ENCODE measurements at regions not wholly inside any gene's neighbourhood (a gene's known extent, or its start where the extent isn't known, plus 50 kb on each side); places are given as distances from the start of the nearest gene placed in this dataset.

DNA sequence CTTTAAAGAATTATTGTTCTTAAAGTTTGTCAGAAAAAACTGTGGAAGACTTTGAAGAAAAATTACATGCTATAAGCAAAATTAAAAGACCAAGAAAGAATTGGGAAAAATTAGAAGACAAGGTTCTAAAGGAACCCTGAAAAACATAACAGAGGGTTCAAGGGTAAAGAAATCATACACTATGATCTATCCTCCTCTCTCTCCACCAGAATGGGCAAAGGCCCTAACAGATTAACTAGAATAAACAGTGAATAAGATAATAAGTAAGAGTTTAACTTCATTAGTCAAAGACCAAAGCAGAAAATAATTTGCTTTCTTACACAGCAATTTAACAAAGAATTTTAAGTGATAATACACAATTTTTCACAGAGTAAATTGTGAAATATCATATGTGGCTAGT lies 201.2 kb upstream of the PDE10A start:
- no peak overlapping the region for H3K4ac ChIP-seq (ENCODE audit: low read depth, low read length)
- TF ChIP-seq MAFK (IDR thresholded peaks at IDR 0.05; ENCODE audit: low read depth, low read length) (no peak), MXI1 (IDR thresholded peaks at IDR 0.05; ENCODE audit: borderline replicate concordance, low read depth, low read length) (no peak), BHLHE40 (IDR thresholded peaks at IDR 0.05; ENCODE audit: low read depth, low read length) (no peak), ELK1 (IDR thresholded peaks at IDR 0.05; ENCODE audit: borderline replicate concordance, low read depth, low read length) (no peak), SMC3 (IDR thresholded peaks at IDR 0.05; ENCODE audit: low read depth, low read length) (no peak), RCOR1 (IDR thresholded peaks at IDR 0.05; ENCODE audit: insufficient replicate concordance, low read length) (no peak), CEBPB (IDR thresholded peaks at IDR 0.05; ENCODE audit: low read depth, low read length) (no peak), FOS (IDR thresholded peaks at IDR 0.05; ENCODE audit: low read depth, low read length) (no peak), MAZ (IDR thresholded peaks at IDR 0.05; ENCODE audit: borderline replicate concordance, low read depth, low read length) (no peak), RAD21 (IDR thresholded peaks at IDR 0.05; ENCODE audit: low read length) (no peak), RFX5 (IDR thresholded peaks at IDR 0.05; ENCODE audit: low read depth, low read length) (no peak), CHD1 (IDR thresholded peaks at IDR 0.05; ENCODE audit: low read depth, low read length) (no peak), POLR2A (IDR thresholded peaks at IDR 0.05; ENCODE audit: low read depth, low read length) (no peak), NFE2L2 (IDR thresholded peaks at IDR 0.05; ENCODE audit: low read depth, low read length) (no peak)
- TF ChIP-seq, protein P1, sequence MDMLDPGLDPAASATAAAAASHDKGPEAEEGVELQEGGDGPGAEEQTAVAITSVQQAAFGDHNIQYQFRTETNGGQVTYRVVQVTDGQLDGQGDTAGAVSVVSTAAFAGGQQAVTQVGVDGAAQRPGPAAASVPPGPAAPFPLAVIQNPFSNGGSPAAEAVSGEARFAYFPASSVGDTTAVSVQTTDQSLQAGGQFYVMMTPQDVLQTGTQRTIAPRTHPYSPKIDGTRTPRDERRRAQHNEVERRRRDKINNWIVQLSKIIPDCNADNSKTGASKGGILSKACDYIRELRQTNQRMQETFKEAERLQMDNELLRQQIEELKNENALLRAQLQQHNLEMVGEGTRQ (IDR thresholded peaks at IDR 0.05; ENCODE audit: low read depth, low read length) = no peak
- TF ChIP-seq, protein P2, sequence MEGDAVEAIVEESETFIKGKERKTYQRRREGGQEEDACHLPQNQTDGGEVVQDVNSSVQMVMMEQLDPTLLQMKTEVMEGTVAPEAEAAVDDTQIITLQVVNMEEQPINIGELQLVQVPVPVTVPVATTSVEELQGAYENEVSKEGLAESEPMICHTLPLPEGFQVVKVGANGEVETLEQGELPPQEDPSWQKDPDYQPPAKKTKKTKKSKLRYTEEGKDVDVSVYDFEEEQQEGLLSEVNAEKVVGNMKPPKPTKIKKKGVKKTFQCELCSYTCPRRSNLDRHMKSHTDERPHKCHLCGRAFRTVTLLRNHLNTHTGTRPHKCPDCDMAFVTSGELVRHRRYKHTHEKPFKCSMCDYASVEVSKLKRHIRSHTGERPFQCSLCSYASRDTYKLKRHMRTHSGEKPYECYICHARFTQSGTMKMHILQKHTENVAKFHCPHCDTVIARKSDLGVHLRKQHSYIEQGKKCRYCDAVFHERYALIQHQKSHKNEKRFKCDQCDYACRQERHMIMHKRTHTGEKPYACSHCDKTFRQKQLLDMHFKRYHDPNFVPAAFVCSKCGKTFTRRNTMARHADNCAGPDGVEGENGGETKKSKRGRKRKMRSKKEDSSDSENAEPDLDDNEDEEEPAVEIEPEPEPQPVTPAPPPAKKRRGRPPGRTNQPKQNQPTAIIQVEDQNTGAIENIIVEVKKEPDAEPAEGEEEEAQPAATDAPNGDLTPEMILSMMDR (conservative IDR thresholded peaks at IDR 0.05; ENCODE audit: low read depth, low read length) = no peak
- H3K27me3 ChIP-seq (ENCODE audit: control insufficient read depth, insufficient read depth, low read length) = no peaks in the 10 kb centered on the region
- no peak overlapping the region for H3K4me2 ChIP-seq (ENCODE audit: low read depth, low read length)
- no peak overlapping the region for H3K27ac ChIP-seq (ENCODE audit: insufficient read depth, low read length)
- no peak overlapping the region for H3K18ac ChIP-seq (ENCODE audit: low read depth, low read length)
- no peak overlapping the region for H3K4me3 ChIP-seq (ENCODE audit: insufficient read depth, low read depth, low read length)
- DNase-seq (no peak), ATAC-seq (ENCODE audit: low read depth) (no peak)
- H3K79me1 ChIP-seq (ENCODE audit: low read depth in 1 of 2, low read length in 2 of 2) = 0 out of 4 replicates have a peak, but pooled peaks cover 0 to 3% of the 10 kb centered on the region in 2 experiments
- peaks cover 2% of the 10 kb centered on the region; the same call in 1 of the 2 replicates for H3K9me3 ChIP-seq (ENCODE audit: control insufficient read depth, insufficient read depth, low read length)
- no peak overlapping the region for H2BK120ac ChIP-seq (ENCODE audit: low read depth, low read length)
- CTCF ChIA-PET = no interaction called here
- BruUV-seq (replicated peaks) = no TSS peak
- dilution Hi-C loops (cut with HindIII; ENCODE audit: low sequenced_read_pairs, unreplicated experiment) = no loop called here
- H2AK5ac ChIP-seq (ENCODE audit: low read depth, low read length) = no peak overlapping the region
- H4K20me1 ChIP-seq (ENCODE audit: insufficient read depth, low read length) = no peaks in the 10 kb centered on the region
- H4K8ac ChIP-seq (ENCODE audit: low read depth in 2 of 2, low read length in 2 of 2) = no peak overlapping the region
- intact Hi-C loops (cut with micrococcal nuclease) = no loop called here
- no peak overlapping the region for H3K9ac ChIP-seq (ENCODE audit: low read depth, low read length)
- no peak overlapping the region for H2AK9ac ChIP-seq (replicated peaks; ENCODE audit: low read depth, low read length, poor library complexity)
- H3K56ac ChIP-seq (ENCODE audit: extremely low read depth, insufficient read depth, low read length) = no peak overlapping the region
- H4K5ac ChIP-seq (ENCODE audit: low read depth, low read length) = no peak overlapping the region
- H3K14ac ChIP-seq (replicated peaks; ENCODE audit: low read depth, low read length) = no peak overlapping the region
- in situ Hi-C loops (cut with MboI; ENCODE audit: low sequenced_read_pairs) = no loop called here
- no peak overlapping the region for H2BK20ac ChIP-seq (ENCODE audit: low read depth, low read length)
- no peaks in the 10 kb centered on the region for H3K36me3 ChIP-seq (ENCODE audit: control insufficient read depth, insufficient read depth, low read length)
- peaks cover 2% of the 10 kb centered on the region for H3K4me1 ChIP-seq (ENCODE audit: control insufficient read depth, insufficient read depth, low read length)
- no peak overlapping the region for H2BK15ac ChIP-seq (ENCODE audit: low read depth, low read length)
- no peak overlapping the region for H2AFZ ChIP-seq (replicated peaks; ENCODE audit: low read length, poor library complexity)
- POLR2A ChIA-PET (ENCODE audit: unreplicated experiment) = no interaction called here
- H3K23ac ChIP-seq (ENCODE audit: low read depth, low read length) = no peak overlapping the region
- no peak overlapping the region for H4K91ac ChIP-seq (ENCODE audit: insufficient read depth, low read depth, low read length)
- no peak overlapping the region for H2BK5ac ChIP-seq (ENCODE audit: low read depth, low read length, poor library complexity, severe bottlenecking)
- H3K9me1 ChIP-seq (ENCODE audit: insufficient read depth, low read length) = no peaks in the 10 kb centered on the region
